H1 (cell line): ENCODE measurements at regions not wholly inside any gene's neighbourhood (a gene's known extent, or its start where the extent isn't known, plus 50 kb on each side); places are given as distances from the start of the nearest gene placed in this dataset.

Experiments
- CBX8 ChIP-seq: fragments of 300-800, 300-1000 bp; sonication (generic); IDR thresholded peaks from 2 replicates; pipeline ENCODE4 v1.7.1; 2016; ENCODE audit warnings: low read depth, low read length, borderline replicate concordance
- POLR2A ChIP-seq, 2 experiments: IDR thresholded peaks; 1 replicate in 1 of 2; 2 replicates in 1 of 2; pipeline ENCODE4 v1.6.1; 2011; ENCODE audit warnings: low read depth in 2 of 2, low read length in 2 of 2, mild to moderate bottlenecking in 2 of 2; ENCODE audit errors: control extremely low read depth in 1 of 2

GRCh38 chr16:79823639-79824038 is 223.1 kb upstream of the MAF start (continued):
- TF ChIP-seq CBX8 (no peak), POLR2A (IDR thresholded peaks at IDR 0.05; ENCODE audit: control extremely low read depth in 1 of 2, low read depth in 2 of 2, low read length in 2 of 2) (no peak)
- TF ChIP-seq, all 59 proteins: peak for 0
